ENCODE measurements at regions not wholly inside any gene's neighbourhood (a gene's known extent, or its start where the extent isn't known, plus 50 kb on each side); places are given as distances from the start of the nearest gene placed in this dataset.

DNA sequence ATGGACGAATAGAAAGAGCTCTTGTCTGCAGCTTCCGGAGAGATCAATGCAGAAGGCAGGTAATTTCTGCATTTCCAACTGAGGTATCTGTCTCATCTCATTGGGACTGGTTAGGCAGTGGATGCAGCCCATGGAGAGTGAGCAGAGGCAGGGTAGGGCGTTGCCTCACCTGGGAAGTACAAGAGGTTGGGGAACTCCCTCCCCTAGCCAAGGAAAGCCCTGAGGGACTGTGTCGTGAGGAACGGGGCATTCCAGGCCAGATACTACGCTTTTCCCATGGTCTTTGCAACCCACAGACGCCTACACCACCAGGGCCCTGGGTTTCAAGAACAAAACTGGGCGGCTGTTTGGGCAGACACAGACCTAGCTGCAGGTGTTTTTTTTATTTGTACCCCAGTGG is 186.3 kb downstream of the ETV1 start:
- TF ChIP-seq EZH2phosphoT487 (IDR thresholded peaks at IDR 0.05; ENCODE audit: insufficient read depth, low read depth), result no peak
- no peak for TF ChIP-seq EZH2 (IDR thresholded peaks at IDR 0.05; ENCODE audit: insufficient read depth, poor library complexity, severe bottlenecking)

Data from GM23248 (cell line).